Adrenal gland (tissue), 9 donors: ENCODE measurements at regions not wholly inside any gene's neighbourhood (a gene's known extent, or its start where the extent isn't known, plus 50 kb on each side); places are given as distances from the start of the nearest gene placed in this dataset.
A peak's percentile ranks its signal among the peaks of the same experiment; 100 is the strongest.

Experiments
- DNase-seq, 7 donors: peaks; one replicate each; pipeline ENCODE4 v3.0.0-alpha.2; 2019 to 2020
- H3K27ac ChIP-seq, 5 donors: fragments of 200-600 bp; sonication (generic) in 4 of 5; 1 replicate in 3 of 5; 2 replicates in 2 of 5; pipeline versions ENCODE4 v1.5.1 to v1.8.0; 2016 to 2020; ENCODE audit warnings: mild to moderate bottlenecking in 1 of 5
- H3K27me3 ChIP-seq: fragments of 200-600 bp; 2 replicates; pipeline ENCODE4 v1.8.0; 2021
- H3K36me3 ChIP-seq, 2 donors: fragments of 200-600 bp; replicated peaks in 1 of 2; 1 replicate in 1 of 2; 2 replicates in 1 of 2; pipeline versions ENCODE4 v1.5.1 to v1.8.0; 2018 to 2022
- H3K4me1 ChIP-seq, 2 donors: fragments of 200-600 bp; replicated peaks in 1 of 2; 1 replicate in 1 of 2; 2 replicates in 1 of 2; pipeline versions ENCODE4 v1.5.1 to v1.8.0; 2018 to 2021
- H3K4me3 ChIP-seq, 4 donors: fragments of 200-600 bp; sonication (generic) in 3 of 4; one replicate each; pipeline ENCODE4 v1.5.1; 2016 to 2018
- H3K9me3 ChIP-seq, 3 donors: fragments of 200-600 bp; sonication (generic) in 1 of 3; replicated peaks in 1 of 3; 1 replicate in 2 of 3; 2 replicates in 1 of 3; pipeline versions ENCODE4 v1.5.1 to v1.8.0; 2016 to 2021
- CTCF ChIP-seq, 6 experiments: fragments of 450-650 bp in 4 of 6; fragments of 200-600 bp in 2 of 6; sonication (generic) in 1 of 6; IDR thresholded peaks; 1 replicate in 5 of 6; 2 replicates in 1 of 6; pipeline versions ENCODE4 v1.5.1 to v1.8.0; 2016 to 2021; ENCODE audit warnings: antibody characterized with exemption in 6 of 6, mild to moderate bottlenecking in 2 of 6, moderate library complexity in 1 of 6
- POLR2A ChIP-seq, 2 donors: fragments of 450-650 bp; IDR thresholded peaks; one replicate each; pipeline ENCODE4 v1.6.1; 2017; ENCODE audit warnings: antibody characterized with exemption in 2 of 2, mild to moderate bottlenecking in 2 of 2, moderate library complexity in 1 of 2
- WGBS, 4 donors: extraction: QIAGEN DNeasy Blood & Tissue Kit in 2 of 4; methylation state at CpG; one replicate each; pipeline versions ENCODE4 v1.1.5 to v1.1.7; 2013 to 2017; 5-methylcytosine and 5-hydroxymethylcytosine counted together
- intact Hi-C, 2 donors: fragments of 100-400 bp; cut with DNase I; formaldehyde crosslinking; loops; one replicate each; pipeline versions ENCODE4 v1.14.1 to v1.15.0; 2022 to 2023
- donor health status: healthy with polysubstance abuse.
- donor health status: Bipolar disorder and iron deficiency.
- donor health status: DM: yes; HTN: yes; CAD: no.
- donor health status: DM: no; HTN: no; CAD: no.
- donor health status: DM: no; HTN: no; CAD: no.

GRCh38 chr5:38736089-38736488 lies 109.7 kb upstream of the OSMR start:
- Histone ChIP-seq H3K9me3 (no peaks in the 10 kb centered on the region), H3K4me3 (no peak overlapping the region), H3K36me3 (no peaks in the 10 kb centered on the region), H3K27me3 (no peaks in the 10 kb centered on the region), H3K27ac (peak overlapping the region in 1 of 5 donors; percentile 20), H3K4me1 (no peaks in the 10 kb centered on the region)
- TF ChIP-seq CTCF (IDR thresholded peaks at IDR 0.05) (no peak), POLR2A (IDR thresholded peaks at IDR 0.05) (no peak)
- DNase-seq, result no peak
- intact Hi-C loops, result no loop called here
- whole genome bisulfite sequencing, 4 donors, result 38 to 68% (median 60%) methylated on average over 2 of the region's 2 CpGs

- WGBS, 4 donors, result 89 to 95% (median 92%) methylated on average over 6 of the region's 6 CpGs
- Histone ChIP-seq H3K27ac (no peak overlapping the region), H3K27me3 (no peaks in the 10 kb centered on the region), H3K4me1 (no peaks in the 10 kb centered on the region), H3K9me3 (no peaks in the 10 kb centered on the region), H3K4me3 (no peak overlapping the region), H3K36me3 (no peaks in the 10 kb centered on the region)
- no peak for TF ChIP-seq CTCF (IDR thresholded peaks at IDR 0.05)
- no peak for TF ChIP-seq POLR2A (IDR thresholded peaks at IDR 0.05)
- intact Hi-C loops, result no loop called here
- no peak for DNase-seq
Observed at GRCh38 chr5:38737976-38738375, 107.8 kb upstream of the OSMR start.

- H3K4me3 ChIP-seq, result no peak overlapping the region
- H3K36me3 ChIP-seq, result no peaks in the 10 kb centered on the region
- TF ChIP-seq POLR2A (IDR thresholded peaks at IDR 0.05), result no peak
- no peak for TF ChIP-seq CTCF (IDR thresholded peaks at IDR 0.05)
- H3K27ac ChIP-seq, result no peak overlapping the region
- DNase-seq, result peak in 2 of 7 donors; percentile 17 to 23
- H3K27me3 ChIP-seq, result no peaks in the 10 kb centered on the region
- no peaks in the 10 kb centered on the region for H3K4me1 ChIP-seq
- no peaks in the 10 kb centered on the region for H3K9me3 ChIP-seq
- 55 to 69% (median 61%) methylated on average over 4 of the region's 4 CpGs for WGBS, 4 donors
- intact Hi-C loops, result no loop called here
Observed at GRCh38 chr5:38739011-38739704, 106.7 kb upstream of the OSMR start.

- intact Hi-C loops, result no loop called here
- no peaks in the 10 kb centered on the region for H3K4me1 ChIP-seq
- TF ChIP-seq CTCF (IDR thresholded peaks at IDR 0.05) (no peak), POLR2A (IDR thresholded peaks at IDR 0.05) (no peak)
- no peak for DNase-seq
- H3K9me3 ChIP-seq, result no peaks in the 10 kb centered on the region
- no peak overlapping the region for H3K4me3 ChIP-seq
- H3K36me3 ChIP-seq, result no peaks in the 10 kb centered on the region
- WGBS, 4 donors, result 84 to 92% (median 87%) methylated on average over 1 of the region's 1 CpG
- no peak overlapping the region for H3K27ac ChIP-seq
- H3K27me3 ChIP-seq, result no peaks in the 10 kb centered on the region
Observed at GRCh38 chr5:38739705-38740045, 106.1 kb upstream of the OSMR start.
